ENCODE measurements at regions not wholly inside any gene's neighbourhood (a gene's known extent, or its start where the extent isn't known, plus 50 kb on each side); places are given as distances from the start of the nearest gene placed in this dataset.
"Not testable (repeated sequence)": the region's sequence is repeated elsewhere in the genome, so short reads cannot be mapped to it uniquely, and the experiment has no call there.

- Histone ChIP-seq H3K36me3 (ENCODE audit: control insufficient read depth in 2 of 2, insufficient read depth in 2 of 2, low read length in 1 of 2) (no peaks in the 10 kb centered on the region), H3K9me3 (ENCODE audit: control insufficient read depth in 2 of 2, insufficient read depth in 1 of 2, low read length in 1 of 2) (no peaks in the 10 kb centered on the region), H3K4me1 (ENCODE audit: control insufficient read depth in 2 of 2, insufficient read depth in 2 of 2, low read length in 2 of 2) (no peaks in the 10 kb centered on the region), H3K27ac (ENCODE audit: low read depth in 1 of 2, low read length in 1 of 2) (no peak overlapping the region), H3K4me3 (ENCODE audit: low read length in 2 of 2) (no peak overlapping the region), H3K27me3 (ENCODE audit: control insufficient read depth in 2 of 2, insufficient read depth in 1 of 2, low read length in 1 of 2) (no peaks in the 10 kb centered on the region)
- 86% methylated on average over 4 of the region's 4 CpGs for whole genome bisulfite sequencing
- no peak for DNase-seq (ENCODE audit: low read depth in 6 of 9, low spot score in 9 of 9)
Measured at GRCh38 chr3:118792191-118792590, 242.5 kb downstream of the IGSF11 start.

- Histone ChIP-seq H3K27ac (ENCODE audit: low read depth in 1 of 2, low read length in 1 of 2) (no peak overlapping the region), H3K36me3 (ENCODE audit: control insufficient read depth in 2 of 2, insufficient read depth in 2 of 2, low read length in 1 of 2) (no peaks in the 10 kb centered on the region), H3K27me3 (ENCODE audit: control insufficient read depth in 2 of 2, insufficient read depth in 1 of 2, low read length in 1 of 2) (no peaks in the 10 kb centered on the region), H3K4me3 (ENCODE audit: low read length in 2 of 2) (no peak overlapping the region), H3K4me1 (ENCODE audit: control insufficient read depth in 2 of 2, insufficient read depth in 2 of 2, low read length in 2 of 2) (no peaks in the 10 kb centered on the region), H3K9me3 (ENCODE audit: control insufficient read depth in 2 of 2, insufficient read depth in 1 of 2, low read length in 1 of 2) (no peaks in the 10 kb centered on the region)
- no peak for DNase-seq (ENCODE audit: low read depth in 6 of 9, low spot score in 9 of 9)
Measured at GRCh38 chr3:118793176-118793575, 241.5 kb downstream of the IGSF11 start.

DNA sequence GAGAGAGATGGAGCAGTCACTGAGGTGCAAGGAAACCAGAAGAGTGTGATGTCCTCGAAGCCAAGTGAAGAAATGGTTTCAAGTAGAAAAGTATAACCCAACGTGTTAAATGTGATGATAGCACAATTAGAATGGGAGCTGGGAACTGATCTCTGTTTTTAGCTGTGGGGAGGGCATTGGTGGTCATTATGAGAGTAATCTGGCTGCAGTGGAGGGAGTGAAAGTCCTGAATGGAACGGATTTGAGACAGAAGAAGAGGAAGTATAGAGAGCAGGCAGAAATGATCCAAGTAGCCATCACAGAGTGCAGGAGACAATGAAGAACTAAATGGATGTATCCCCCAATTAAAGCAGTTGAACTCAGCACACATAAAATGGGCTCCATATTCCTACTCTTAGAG, 235.3 kb downstream of the IGSF11 start:
- no peak overlapping the region for H3K27ac ChIP-seq (ENCODE audit: low read depth in 1 of 2, low read length in 1 of 2)
- no peak for DNase-seq (ENCODE audit: low read depth in 6 of 9, low spot score in 9 of 9)
- H3K36me3 ChIP-seq (ENCODE audit: control insufficient read depth in 2 of 2, insufficient read depth in 2 of 2, low read length in 1 of 2): no peaks in the 10 kb centered on the region

GRCh38 chr3:118801899-118802298, 232.7 kb downstream of the IGSF11 start:
- H3K27ac ChIP-seq (ENCODE audit: low read depth in 1 of 2, low read length in 1 of 2): no peak overlapping the region
- H3K27me3 ChIP-seq (ENCODE audit: control insufficient read depth in 2 of 2, insufficient read depth in 1 of 2, low read length in 1 of 2): no peaks in the 10 kb centered on the region
- H3K36me3 ChIP-seq (ENCODE audit: control insufficient read depth in 2 of 2, insufficient read depth in 2 of 2, low read length in 1 of 2): no peaks in the 10 kb centered on the region
- no peak overlapping the region for H3K4me3 ChIP-seq (ENCODE audit: low read length in 2 of 2)
- no peaks in the 10 kb centered on the region for H3K4me1 ChIP-seq (ENCODE audit: control insufficient read depth in 2 of 2, insufficient read depth in 2 of 2, low read length in 2 of 2)
- 91% methylated on average over 8 of the region's 8 CpGs for WGBS
- DNase-seq (ENCODE audit: low read depth in 6 of 9, low spot score in 9 of 9): no peak
- no peaks in the 10 kb centered on the region for H3K9me3 ChIP-seq (ENCODE audit: control insufficient read depth in 2 of 2, insufficient read depth in 1 of 2, low read length in 1 of 2)

More for the DNA sequence above, 235.3 kb downstream of the IGSF11 start:
- 81% methylated on average over 3 of the region's 3 CpGs for WGBS
- H3K9me3 ChIP-seq (ENCODE audit: control insufficient read depth in 2 of 2, insufficient read depth in 1 of 2, low read length in 1 of 2): no peaks in the 10 kb centered on the region
- no peaks in the 10 kb centered on the region for H3K27me3 ChIP-seq (ENCODE audit: control insufficient read depth in 2 of 2, insufficient read depth in 1 of 2, low read length in 1 of 2)
- no peak overlapping the region for H3K4me3 ChIP-seq (ENCODE audit: low read length in 2 of 2)
- H3K4me1 ChIP-seq (ENCODE audit: control insufficient read depth in 2 of 2, insufficient read depth in 2 of 2, low read length in 2 of 2): no peaks in the 10 kb centered on the region

GRCh38 chr3:118802325-118803095, 232.1 kb downstream of the IGSF11 start:
- no peak overlapping the region for H3K27ac ChIP-seq (ENCODE audit: low read depth in 1 of 2, low read length in 1 of 2)
- DNase-seq (ENCODE audit: low read depth in 6 of 9, low spot score in 9 of 9): no peak
- no peaks in the 10 kb centered on the region for H3K9me3 ChIP-seq (ENCODE audit: control insufficient read depth in 2 of 2, insufficient read depth in 1 of 2, low read length in 1 of 2)
- H3K4me3 ChIP-seq (ENCODE audit: low read length in 2 of 2): no peak overlapping the region
- H3K36me3 ChIP-seq (ENCODE audit: control insufficient read depth in 2 of 2, insufficient read depth in 2 of 2, low read length in 1 of 2): no peaks in the 10 kb centered on the region
- H3K27me3 ChIP-seq (ENCODE audit: control insufficient read depth in 2 of 2, insufficient read depth in 1 of 2, low read length in 1 of 2): no peaks in the 10 kb centered on the region
- no peaks in the 10 kb centered on the region for H3K4me1 ChIP-seq (ENCODE audit: control insufficient read depth in 2 of 2, insufficient read depth in 2 of 2, low read length in 2 of 2)
- WGBS: 92% methylated on average over 13 of the region's 13 CpGs

DNA sequence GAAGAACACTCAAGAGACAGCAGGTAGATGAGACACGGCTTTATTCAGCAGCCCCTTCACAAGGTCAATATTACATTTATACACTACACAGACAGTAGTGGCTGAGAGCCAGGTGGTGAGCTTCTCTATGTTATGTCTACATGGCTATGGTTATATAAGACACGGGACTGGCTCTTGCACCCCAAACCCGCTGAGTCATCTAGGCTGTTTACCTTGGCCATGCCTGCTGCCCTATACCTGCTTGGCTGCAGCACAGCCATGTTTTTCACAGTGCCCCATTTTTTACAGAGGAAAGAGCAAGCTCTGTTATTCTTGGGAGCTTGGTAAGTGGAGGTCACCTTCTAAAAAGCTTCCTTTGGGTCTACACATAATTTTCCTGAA, 231.6 kb downstream of the IGSF11 start:
- 98% methylated on average over 3 of the region's 3 CpGs for WGBS
- no peaks in the 10 kb centered on the region for H3K27me3 ChIP-seq (ENCODE audit: control insufficient read depth in 2 of 2, insufficient read depth in 1 of 2, low read length in 1 of 2)
- H3K36me3 ChIP-seq (ENCODE audit: control insufficient read depth in 2 of 2, insufficient read depth in 2 of 2, low read length in 1 of 2): no peaks in the 10 kb centered on the region
- no peaks in the 10 kb centered on the region for H3K4me1 ChIP-seq (ENCODE audit: control insufficient read depth in 2 of 2, insufficient read depth in 2 of 2, low read length in 2 of 2)
- DNase-seq (ENCODE audit: low read depth in 6 of 9, low spot score in 9 of 9): no peak
- H3K27ac ChIP-seq (ENCODE audit: low read depth in 1 of 2, low read length in 1 of 2): no peak overlapping the region
- H3K9me3 ChIP-seq (ENCODE audit: control insufficient read depth in 2 of 2, insufficient read depth in 1 of 2, low read length in 1 of 2): no peaks in the 10 kb centered on the region
- no peak overlapping the region for H3K4me3 ChIP-seq (ENCODE audit: low read length in 2 of 2)

DNA sequence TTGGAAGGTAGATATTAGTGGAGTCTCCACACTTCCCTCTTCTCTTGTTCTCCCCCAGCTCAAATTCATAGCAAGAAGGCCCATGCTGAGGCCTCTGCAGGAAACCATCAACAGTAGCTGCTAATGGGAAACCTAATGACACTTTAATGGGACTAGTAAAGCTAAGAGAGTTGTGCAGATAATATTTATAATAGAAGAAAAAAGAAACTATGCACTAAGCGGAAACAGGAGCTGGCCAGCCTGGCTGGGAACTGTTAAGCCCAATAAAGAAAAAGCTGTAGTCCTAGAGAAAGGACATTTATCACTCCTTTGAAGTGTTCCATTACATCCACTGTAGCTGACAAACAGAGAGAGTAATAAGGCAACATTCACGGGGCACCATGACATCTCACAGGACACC, 229.6 kb downstream of the IGSF11 start:
- Histone ChIP-seq H3K36me3 (ENCODE audit: control insufficient read depth in 2 of 2, insufficient read depth in 2 of 2, low read length in 1 of 2) (no peaks in the 10 kb centered on the region), H3K4me1 (ENCODE audit: control insufficient read depth in 2 of 2, insufficient read depth in 2 of 2, low read length in 2 of 2) (no peaks in the 10 kb centered on the region), H3K9me3 (ENCODE audit: control insufficient read depth in 2 of 2, insufficient read depth in 1 of 2, low read length in 1 of 2) (no peaks in the 10 kb centered on the region), H3K27ac (ENCODE audit: low read depth in 1 of 2, low read length in 1 of 2) (no peak overlapping the region), H3K4me3 (ENCODE audit: low read length in 2 of 2) (no peak overlapping the region), H3K27me3 (ENCODE audit: control insufficient read depth in 2 of 2, insufficient read depth in 1 of 2, low read length in 1 of 2) (no peaks in the 10 kb centered on the region)
- no peak for DNase-seq (ENCODE audit: low read depth in 6 of 9, low spot score in 9 of 9)
- 82% methylated on average over 2 of the region's 2 CpGs for WGBS

DNA sequence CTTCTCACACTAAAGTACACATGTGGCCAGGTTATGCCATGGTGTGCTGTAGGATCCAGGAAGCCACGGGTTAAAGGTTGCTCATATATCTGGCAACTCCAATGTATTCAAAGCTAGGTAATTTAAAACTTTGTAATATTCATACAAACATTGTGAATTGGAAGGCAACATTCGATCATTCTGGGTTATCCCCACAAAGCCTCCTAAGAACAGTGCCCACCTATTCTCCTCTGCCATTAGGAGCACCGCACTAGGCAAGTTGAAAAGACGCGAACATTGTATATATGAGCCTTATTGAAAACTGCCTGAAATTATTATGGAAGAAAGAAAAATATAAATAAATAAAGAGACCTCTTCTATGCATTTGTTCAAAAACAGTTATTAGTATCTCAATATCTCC, 228.2 kb downstream of the IGSF11 start:
- Histone ChIP-seq H3K27ac (ENCODE audit: low read depth in 1 of 2, low read length in 1 of 2) (no peak overlapping the region), H3K36me3 (ENCODE audit: control insufficient read depth in 2 of 2, insufficient read depth in 2 of 2, low read length in 1 of 2) (no peaks in the 10 kb centered on the region), H3K9me3 (ENCODE audit: control insufficient read depth in 2 of 2, insufficient read depth in 1 of 2, low read length in 1 of 2) (no peaks in the 10 kb centered on the region), H3K4me1 (ENCODE audit: control insufficient read depth in 2 of 2, insufficient read depth in 2 of 2, low read length in 2 of 2) (no peaks in the 10 kb centered on the region), H3K27me3 (ENCODE audit: control insufficient read depth in 2 of 2, insufficient read depth in 1 of 2, low read length in 1 of 2) (no peaks in the 10 kb centered on the region), H3K4me3 (ENCODE audit: low read length in 2 of 2) (no peak overlapping the region)
- WGBS: 92% methylated on average over 5 of the region's 5 CpGs
- no peak for DNase-seq (ENCODE audit: low read depth in 6 of 9, low spot score in 9 of 9)

GRCh38 chr3:118807349-118807748, 227.3 kb downstream of the IGSF11 start:
- not testable (repeated sequence) for H3K4me3 ChIP-seq (ENCODE audit: low read length in 2 of 2); DNase-seq (ENCODE audit: low read depth in 6 of 9, low spot score in 9 of 9); H3K4me1 ChIP-seq (ENCODE audit: control insufficient read depth in 2 of 2, insufficient read depth in 2 of 2, low read length in 2 of 2); H3K27me3 ChIP-seq (ENCODE audit: control insufficient read depth in 2 of 2, insufficient read depth in 1 of 2, low read length in 1 of 2); H3K9me3 ChIP-seq (ENCODE audit: control insufficient read depth in 2 of 2, insufficient read depth in 1 of 2, low read length in 1 of 2); H3K27ac ChIP-seq (ENCODE audit: low read depth in 1 of 2, low read length in 1 of 2); H3K36me3 ChIP-seq (ENCODE audit: control insufficient read depth in 2 of 2, insufficient read depth in 2 of 2, low read length in 1 of 2)
- 91% methylated on average over 2 of the region's 2 CpGs for WGBS
